ENCODE measurements at regions not wholly inside any gene's neighbourhood (a gene's known extent, or its start where the extent isn't known, plus 50 kb on each side); places are given as distances from the start of the nearest gene placed in this dataset.

- intact Hi-C loops (cut with micrococcal nuclease), result no loop called here
- Mint-ChIP-seq H3K9me3 (no peaks in the 10 kb centered on the region), H3K27me3 (ENCODE audit: low read depth) (no peaks in the 10 kb centered on the region), H3K4me1 (ENCODE audit: low read depth) (no peaks in the 10 kb centered on the region), H3K4me3 (no peak overlapping the region), H3K27ac (no peak overlapping the region), H3K36me3 (ENCODE audit: low read depth) (no peaks in the 10 kb centered on the region)
- CTCF ChIA-PET, result no interaction called here
- no peak for DNase-seq
These were observed 80.2 kb upstream of the NEGR1 start for GRCh38 chr1:72362538-72362937.

- no peak for DNase-seq
- CTCF ChIA-PET, result no interaction called here
- H3K4me3 Mint-ChIP-seq, result no peak overlapping the region
- H3K4me1 Mint-ChIP-seq (ENCODE audit: low read depth), result no peaks in the 10 kb centered on the region
- no peaks in the 10 kb centered on the region for H3K36me3 Mint-ChIP-seq (ENCODE audit: low read depth)
- no peak overlapping the region for H3K27ac Mint-ChIP-seq
- intact Hi-C loops (cut with micrococcal nuclease), result no loop called here
- H3K27me3 Mint-ChIP-seq (ENCODE audit: low read depth), result no peaks in the 10 kb centered on the region
- no peaks in the 10 kb centered on the region for H3K9me3 Mint-ChIP-seq
These were observed 75.1 kb upstream of the NEGR1 start for GRCh38 chr1:72357411-72357810.

- Mint-ChIP-seq H3K36me3 (ENCODE audit: low read depth) (no peaks in the 10 kb centered on the region), H3K9me3 (no peaks in the 10 kb centered on the region), H3K27me3 (ENCODE audit: low read depth) (no peaks in the 10 kb centered on the region), H3K27ac (no peak overlapping the region), H3K4me1 (ENCODE audit: low read depth) (no peaks in the 10 kb centered on the region), H3K4me3 (no peak overlapping the region)
- CTCF ChIA-PET, result no interaction called here
- intact Hi-C loops (cut with micrococcal nuclease), result no loop called here
- no peak for DNase-seq
These were observed 73.6 kb upstream of the NEGR1 start for GRCh38 chr1:72355899-72356298.

- intact Hi-C loops (cut with micrococcal nuclease), result no loop called here
- Mint-ChIP-seq H3K4me1 (ENCODE audit: low read depth) (no peaks in the 10 kb centered on the region), H3K27me3 (ENCODE audit: low read depth) (no peaks in the 10 kb centered on the region)
These were observed 59.3 kb upstream of the NEGR1 start for GRCh38 chr1:72341661-72342060.

GRCh38 chr1:72336776-72337175 is 54.4 kb upstream of the NEGR1 start:
- no peaks in the 10 kb centered on the region for H3K36me3 Mint-ChIP-seq (ENCODE audit: low read depth)
- no peak overlapping the region for H3K27ac Mint-ChIP-seq
- H3K4me3 Mint-ChIP-seq, result no peak overlapping the region
- H3K27me3 Mint-ChIP-seq (ENCODE audit: low read depth), result no peaks in the 10 kb centered on the region
- intact Hi-C loops (cut with micrococcal nuclease), result no loop called here
- peaks cover 2% of the 10 kb centered on the region for H3K9me3 Mint-ChIP-seq
- H3K4me1 Mint-ChIP-seq (ENCODE audit: low read depth), result no peaks in the 10 kb centered on the region
- CTCF ChIA-PET, result no interaction called here
- no peak for DNase-seq

More at GRCh38 chr1:72341661-72342060, 59.3 kb upstream of the NEGR1 start:
- no peak for DNase-seq
- H3K36me3 Mint-ChIP-seq (ENCODE audit: low read depth), result no peaks in the 10 kb centered on the region
- no peak overlapping the region for H3K4me3 Mint-ChIP-seq
- H3K27ac Mint-ChIP-seq, result no peak overlapping the region
- CTCF ChIA-PET, result no interaction called here
- peaks cover 2% of the 10 kb centered on the region for H3K9me3 Mint-ChIP-seq

Data from activated naive CD4-positive, alpha-beta T cell treated with anti-CD3 and anti-CD28 coated beads for 36 hours (primary cell).